SKM-1 treated with dmso at 0.1 percent for 144 hours (cell line): ENCODE measurements at regions not wholly inside any gene's neighbourhood (a gene's known extent, or its start where the extent isn't known, plus 50 kb on each side); places are given as distances from the start of the nearest gene placed in this dataset.
"Not testable (repeated sequence)": the region's sequence is repeated elsewhere in the genome, so short reads cannot be mapped to it uniquely, and the experiment has no call there.

ENCODE experiments used
- DNase-seq: peaks from one replicate; lab custom pipeline; 2025; ENCODE audit not compliant: unreplicated experiment; lab: John Stamatoyannopoulos, UW

DNA sequence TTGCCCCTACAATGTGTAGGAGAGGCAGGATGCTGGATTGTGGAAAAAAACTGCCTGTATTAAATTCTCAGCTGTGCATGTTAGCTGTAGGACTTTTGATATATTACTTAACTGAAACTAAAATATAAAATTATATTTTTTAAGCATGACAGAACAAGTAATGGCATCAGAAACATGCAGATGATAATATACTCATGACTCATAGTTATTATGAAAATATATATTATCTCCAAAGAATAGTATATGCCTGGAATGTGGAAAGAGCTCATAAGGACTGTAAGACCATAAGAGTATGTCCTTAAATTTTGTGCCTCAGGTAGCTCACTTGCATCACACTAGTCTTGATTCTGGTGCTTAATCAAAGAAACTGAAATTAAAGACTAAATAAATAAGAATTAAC lies 1100.6 kb downstream of the TECRL start:
- DNase-seq = no peak

DNA sequence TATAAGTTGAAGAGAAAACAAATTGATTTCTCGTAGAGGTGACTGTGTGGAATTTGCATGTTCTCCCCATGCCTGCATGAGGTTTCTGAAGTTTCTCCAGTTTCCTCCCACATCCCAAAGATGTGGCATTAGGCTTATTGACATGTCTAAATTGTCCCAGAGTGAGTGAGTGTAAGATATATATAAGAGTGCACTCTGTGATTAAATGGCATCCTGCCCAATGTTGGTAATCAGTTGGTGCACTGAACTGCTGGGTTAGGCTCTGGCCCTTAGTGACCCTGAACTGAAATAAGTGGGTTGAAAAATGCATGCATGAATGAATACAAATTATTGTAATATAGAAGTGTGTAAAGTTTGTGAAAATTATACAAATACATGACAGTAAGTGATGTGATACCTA lies 1106.5 kb downstream of the TECRL start:
- no peak for DNase-seq

DNA sequence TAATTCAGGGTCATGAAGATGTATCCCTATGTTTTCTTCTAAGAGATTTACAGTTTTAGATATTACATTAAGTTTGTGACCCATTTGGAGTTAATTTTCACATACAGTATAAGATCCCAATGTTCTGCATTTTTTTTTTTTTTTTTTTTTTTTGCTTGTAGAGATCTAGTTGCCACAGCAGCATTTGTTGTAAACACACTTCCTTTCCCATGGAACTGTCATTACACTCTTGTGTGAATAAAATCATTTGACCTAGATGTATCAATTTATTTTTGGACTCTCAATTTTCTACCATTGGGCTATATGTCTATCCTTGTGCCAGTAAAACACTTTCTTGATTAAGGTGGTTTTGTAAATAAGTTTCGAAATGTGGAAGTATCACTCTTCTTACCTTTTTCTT lies 1107.2 kb downstream of the TECRL start:
- no peak for DNase-seq

DNA sequence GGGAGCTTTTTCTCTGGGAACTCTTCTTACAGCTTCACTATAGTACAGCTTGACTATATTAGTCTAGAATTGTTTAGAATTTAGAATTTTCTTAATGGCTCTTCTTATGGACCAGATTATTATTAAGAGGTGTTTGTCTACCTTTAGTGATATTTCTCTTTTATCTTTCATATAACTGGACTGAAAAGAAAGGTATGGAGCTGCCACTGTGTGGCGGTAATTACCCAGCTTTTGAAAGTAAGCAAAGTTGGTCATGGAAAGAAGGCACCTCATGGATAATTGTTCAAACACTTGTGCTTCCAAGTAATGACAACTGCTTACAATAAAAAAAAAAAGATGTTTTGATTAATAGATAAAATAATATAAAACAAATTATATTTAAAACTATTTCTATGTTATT lies 1112.5 kb downstream of the TECRL start:
- DNase-seq = peak; percentile 16

DNA sequence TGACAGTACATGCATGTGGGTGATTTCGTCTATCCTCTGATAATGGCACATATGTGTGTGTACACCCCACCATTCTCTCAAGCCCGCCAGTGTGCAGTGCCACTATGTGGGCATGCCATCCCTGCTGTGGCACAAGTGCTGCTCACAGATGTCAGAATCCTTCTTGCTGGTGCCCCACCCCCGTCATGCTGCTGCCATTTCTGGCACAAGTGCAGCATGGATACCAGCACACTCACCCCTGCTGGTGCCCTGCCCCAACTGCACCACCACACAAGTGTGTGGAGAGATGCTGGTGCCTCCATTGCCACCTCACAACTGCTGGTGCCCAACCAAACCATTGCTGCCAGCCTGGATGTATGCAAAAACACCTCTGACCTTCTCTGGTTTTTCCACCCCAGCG lies 1133.8 kb downstream of the TECRL start:
- no peak for DNase-seq

- no peak for DNase-seq
Observed at GRCh38 chr4:63269156-63269555, 1140.1 kb downstream of the TECRL start.

- no peak for DNase-seq
Observed at GRCh38 chr4:63233671-63234070, 1175.6 kb downstream of the TECRL start.

DNA sequence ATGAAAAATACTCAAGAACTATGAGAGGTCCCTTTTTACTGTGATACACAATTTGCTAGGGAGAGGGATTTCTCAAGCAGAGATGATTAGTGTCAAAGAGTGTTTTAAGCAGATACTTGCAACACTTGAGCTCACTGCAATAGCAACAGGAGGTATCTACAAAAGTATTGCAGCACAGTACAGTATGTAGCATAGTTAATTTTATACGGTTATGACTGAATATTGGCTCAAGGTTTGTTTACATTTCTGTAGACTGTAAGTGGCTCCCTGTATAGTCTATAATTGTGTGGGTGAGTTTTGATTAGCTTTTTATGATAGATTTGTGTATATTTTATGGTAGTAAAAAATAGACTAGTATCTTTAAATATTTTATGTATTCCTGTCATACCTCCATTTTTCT lies 1177.2 kb downstream of the TECRL start:
- DNase-seq = no peak

DNA sequence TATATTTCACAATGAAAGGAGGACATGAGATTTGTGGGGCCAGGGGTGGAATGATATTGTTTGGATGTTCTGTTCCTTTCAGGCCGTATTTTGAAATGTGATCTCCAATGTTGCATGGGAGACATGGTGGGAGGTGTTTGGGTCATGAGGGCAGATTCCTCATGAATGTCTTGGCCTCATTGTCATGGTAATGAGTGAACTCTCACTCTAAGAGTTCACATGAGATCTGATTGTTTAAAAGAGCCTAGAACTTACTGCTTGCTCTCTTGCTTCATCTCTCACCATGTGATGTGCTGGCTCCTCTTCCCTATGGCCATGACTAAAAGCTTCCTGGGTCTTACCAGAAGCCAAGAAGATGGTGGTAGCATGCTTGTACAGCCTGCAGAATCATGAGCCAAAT lies 1183.0 kb downstream of the TECRL start:
- no peak for DNase-seq

DNA sequence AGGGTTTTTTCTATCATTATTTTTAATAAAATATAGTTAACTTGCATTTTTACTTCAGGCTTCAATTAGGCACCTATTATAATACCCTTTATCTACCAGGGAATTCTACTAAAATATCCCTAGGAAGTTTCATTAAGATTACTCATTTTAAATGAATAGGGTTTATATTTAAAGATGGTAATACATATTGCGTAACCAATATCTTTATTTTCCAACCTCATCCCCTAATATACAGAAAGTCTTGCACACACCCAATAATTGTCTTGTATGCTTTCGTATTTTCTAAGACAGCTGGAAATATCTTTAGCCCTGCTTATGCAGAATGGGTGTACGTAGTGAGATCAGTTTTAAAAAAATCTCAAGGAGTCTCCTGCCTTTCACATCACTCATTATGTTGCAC lies 1186.8 kb downstream of the TECRL start:
- DNase-seq = no peak

DNA sequence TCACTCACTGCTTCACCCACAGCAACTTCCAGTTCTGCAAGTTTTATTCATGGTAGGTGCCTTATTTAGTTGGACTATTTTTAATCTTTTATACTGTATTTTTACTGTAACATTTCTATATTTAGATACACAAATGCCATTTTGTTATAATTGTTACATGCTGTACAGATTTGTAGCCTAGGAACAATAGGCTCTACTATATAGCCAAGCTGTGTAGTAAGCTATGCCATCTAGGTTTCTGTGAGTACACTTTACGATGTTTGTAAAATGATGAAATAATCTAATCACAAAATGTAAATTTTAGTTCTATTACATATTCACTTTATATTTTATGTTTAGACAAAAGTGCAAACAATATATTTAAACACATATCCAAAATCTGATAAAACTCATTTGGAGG lies 1187.8 kb downstream of the TECRL start:
- DNase-seq = no peak

- no peak for DNase-seq
Observed at GRCh38 chr4:63218856-63219255, 1190.4 kb downstream of the TECRL start.

GRCh38 chr4:63214076-63214475 lies 1195.2 kb downstream of the TECRL start:
- no peak for DNase-seq

- no peak for DNase-seq
Observed at GRCh38 chr4:63211776-63212479, 1197.3 kb downstream of the TECRL start.

DNA sequence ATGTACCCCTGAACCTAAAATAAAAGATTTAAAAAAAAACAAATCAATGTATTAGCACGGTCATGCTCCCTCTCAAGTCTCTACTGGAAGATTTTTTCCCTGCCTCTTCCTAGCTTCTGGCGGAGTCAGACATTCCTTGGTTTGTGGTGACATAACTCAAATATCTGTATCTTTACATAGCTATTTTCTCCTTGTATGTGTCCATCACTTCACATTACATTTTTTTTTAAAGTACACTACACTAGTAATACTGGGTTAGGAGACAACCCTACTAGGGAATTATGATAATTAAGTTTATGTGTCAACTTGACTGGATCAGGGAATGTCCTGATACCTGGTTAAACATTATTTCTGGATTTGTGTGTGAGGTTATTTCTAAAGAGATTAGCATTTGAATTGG lies 1197.9 kb downstream of the TECRL start:
- no peak for DNase-seq

DNA sequence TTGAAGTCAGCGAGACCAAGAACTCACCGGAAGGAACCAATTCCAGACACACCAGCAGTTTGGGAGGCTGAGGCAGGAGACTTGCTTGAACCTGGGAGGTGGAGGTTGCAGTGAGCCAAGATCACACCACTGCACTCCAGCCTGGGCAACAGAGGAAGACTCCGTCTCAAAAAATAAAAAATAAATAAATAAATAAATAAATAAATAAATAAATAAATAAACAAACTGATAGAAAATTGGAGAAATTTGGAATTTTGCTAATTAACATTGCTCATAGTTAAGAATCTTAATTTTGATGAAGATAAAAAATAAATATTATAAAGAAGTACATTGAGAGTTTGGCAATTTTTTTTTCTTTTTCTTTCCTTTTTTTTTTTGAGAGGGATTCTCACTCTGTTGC lies 1216.2 kb downstream of the TECRL start:
- DNase-seq = not testable (repeated sequence)

DNA sequence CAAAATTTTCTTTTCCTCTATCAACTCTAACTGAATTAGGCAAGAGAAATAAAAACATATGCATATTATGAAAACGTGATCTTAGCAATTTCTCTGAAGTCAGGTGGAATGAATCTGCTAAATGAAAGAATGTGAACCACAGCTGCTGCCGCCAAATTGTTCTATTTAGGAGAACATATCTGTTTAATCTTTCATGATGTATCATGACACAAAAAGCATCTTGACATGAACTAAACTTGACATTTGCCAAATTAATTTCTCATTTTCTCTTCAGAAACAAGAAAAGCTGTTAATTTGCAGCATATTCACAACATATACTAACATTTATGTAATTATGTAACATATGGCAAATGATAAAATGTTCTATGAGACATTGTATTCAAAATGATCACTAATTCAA lies 1237.9 kb downstream of the TECRL start:
- DNase-seq = no peak

GRCh38 chr4:63170923-63171322 lies 1238.3 kb downstream of the TECRL start:
- DNase-seq = no peak

DNA sequence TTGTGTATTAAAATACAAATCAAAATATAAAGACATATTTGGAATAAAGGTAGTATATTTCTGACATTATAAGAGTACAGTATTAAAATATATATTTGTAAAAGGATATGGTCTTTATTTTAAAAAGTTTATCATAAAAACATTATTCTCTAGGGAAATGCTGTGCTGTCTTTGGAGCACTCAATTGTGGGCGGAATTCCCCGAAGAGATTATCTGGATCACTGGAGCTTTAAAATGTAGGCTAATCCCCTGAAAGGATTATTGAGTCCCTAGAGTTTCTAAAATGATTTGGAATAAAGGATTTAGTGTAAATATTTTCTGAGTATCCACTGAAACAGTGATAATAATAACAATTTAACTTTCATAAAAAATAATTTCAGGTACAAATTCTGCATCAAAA lies 1239.4 kb downstream of the TECRL start:
- DNase-seq = no peak

DNA sequence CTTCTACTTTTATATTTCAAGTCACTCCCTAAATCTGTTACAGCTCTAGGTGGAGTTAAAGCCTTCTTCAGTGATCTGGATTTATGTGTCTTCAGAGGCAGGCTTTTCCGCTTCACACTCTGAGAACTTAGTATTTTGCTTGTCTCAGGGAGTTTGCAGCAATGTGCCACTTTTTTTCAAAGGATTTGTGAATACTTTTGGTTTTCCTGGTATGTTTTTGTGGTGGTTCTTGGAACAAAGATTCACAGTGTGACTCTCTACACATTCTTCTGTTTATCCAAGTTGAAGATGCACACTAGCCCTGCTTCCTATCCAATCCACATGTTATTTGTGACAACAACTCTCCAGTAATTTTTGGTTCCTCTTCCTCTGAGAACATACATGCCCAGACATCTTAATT lies 1253.7 kb downstream of the TECRL start:
- no peak for DNase-seq

DNA sequence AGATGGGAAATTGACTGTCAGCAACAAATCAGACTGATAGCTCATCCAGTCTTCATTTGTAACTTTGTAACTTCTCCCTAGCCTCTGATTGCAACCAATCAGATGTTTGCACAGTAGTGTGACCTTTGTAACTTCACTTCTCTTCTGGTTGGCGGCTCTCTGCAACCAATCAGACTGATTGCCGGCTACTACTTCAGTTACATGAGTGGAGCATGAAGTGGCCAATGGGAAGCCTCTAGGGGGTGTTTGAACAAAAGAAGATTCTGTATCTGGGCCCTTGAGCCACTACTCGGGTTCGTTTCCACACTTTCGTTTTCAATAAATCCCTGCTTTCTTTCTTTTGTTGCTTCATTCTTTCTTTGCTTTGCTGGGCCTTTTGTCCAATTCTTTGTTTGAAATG lies 1285.8 kb downstream of the TECRL start:
- no peak for DNase-seq

DNA sequence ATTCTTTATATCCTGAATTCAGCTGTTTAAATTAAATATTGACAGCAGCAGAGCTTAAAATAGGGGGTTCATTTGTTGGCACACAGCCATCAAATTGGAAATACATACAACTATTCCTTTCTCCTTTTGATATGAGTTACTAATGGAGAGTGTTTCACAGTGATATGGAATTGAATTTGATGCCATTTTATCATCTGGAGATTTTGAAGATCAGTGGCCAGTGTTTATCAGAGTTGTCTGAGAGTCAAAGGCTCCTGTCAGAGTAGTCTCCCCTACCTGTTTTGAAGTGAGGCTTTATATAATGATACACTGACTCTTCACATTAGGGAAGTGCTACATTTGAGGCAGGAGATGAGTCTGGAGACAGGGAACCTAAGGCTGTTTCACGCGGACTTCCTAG lies 1286.3 kb downstream of the TECRL start:
- DNase-seq = no peak

DNA sequence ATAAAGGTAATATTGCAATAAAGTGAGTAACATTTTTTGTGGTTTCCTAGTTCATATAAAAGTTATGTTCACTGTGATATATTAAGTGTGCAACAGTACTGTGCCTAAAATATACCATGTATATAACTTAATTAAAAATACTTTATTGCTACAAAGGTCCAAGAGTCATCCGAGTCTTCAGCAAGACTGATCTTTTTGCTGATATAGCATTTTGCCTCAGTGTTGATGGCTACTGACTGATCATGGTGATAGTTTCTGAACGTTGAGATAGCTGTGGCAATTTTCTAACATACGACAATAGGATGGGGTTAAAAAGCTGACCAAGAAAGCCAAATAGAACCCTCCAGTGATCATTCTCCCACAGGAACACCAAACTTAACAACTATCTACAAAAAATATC lies 1302.7 kb downstream of the TECRL start:
- DNase-seq = no peak

GRCh38 chr4:63105839-63106238 lies 1303.4 kb downstream of the TECRL start:
- no peak for DNase-seq
